GM12865 (cell line): ENCODE measurements at regions not wholly inside any gene's neighbourhood (a gene's known extent, or its start where the extent isn't known, plus 50 kb on each side); places are given as distances from the start of the nearest gene placed in this dataset.

ENCODE experiments used
- DNase-seq: peaks from one replicate; pipeline ENCODE4 v3.0.0; 2010; ENCODE audit warnings: low read depth
- H3K4me3 ChIP-seq: 2 replicates; pipeline ENCODE4 v1.5.1; 2011; ENCODE audit warnings: mild to moderate bottlenecking, low read depth, low read length, control low read depth
- TF ChIP-seq, protein P1 (sequence below): IDR thresholded peaks from 2 replicates; pipeline ENCODE4 v1.5.1; 2011; ENCODE audit warnings: low read length, control low read depth, low read depth, inconsistent platforms; ENCODE audit not compliant: insufficient read depth; ENCODE audit errors: missing control alignments

DNA sequence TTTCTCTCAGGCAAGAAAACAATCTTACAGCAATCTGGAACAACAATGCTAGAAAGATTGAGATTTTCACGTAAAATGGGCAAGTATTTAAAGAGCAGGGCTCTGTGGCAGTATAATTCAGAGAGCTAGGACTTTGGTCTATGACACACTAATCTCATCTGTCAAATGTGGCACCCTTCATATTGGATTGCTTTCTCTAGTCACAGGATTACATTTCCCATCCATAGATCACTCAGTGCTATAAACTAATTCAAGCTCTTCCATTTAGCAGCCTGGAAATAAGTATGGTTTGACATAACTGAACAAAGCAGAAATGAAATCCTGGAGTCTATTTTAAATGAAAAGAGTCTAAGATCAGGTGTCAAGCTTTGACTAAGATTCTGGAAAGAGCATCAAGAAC is 263.1 kb upstream of the TMPRSS15 start:
- DNase-seq: no peak
- TF ChIP-seq, protein P1, sequence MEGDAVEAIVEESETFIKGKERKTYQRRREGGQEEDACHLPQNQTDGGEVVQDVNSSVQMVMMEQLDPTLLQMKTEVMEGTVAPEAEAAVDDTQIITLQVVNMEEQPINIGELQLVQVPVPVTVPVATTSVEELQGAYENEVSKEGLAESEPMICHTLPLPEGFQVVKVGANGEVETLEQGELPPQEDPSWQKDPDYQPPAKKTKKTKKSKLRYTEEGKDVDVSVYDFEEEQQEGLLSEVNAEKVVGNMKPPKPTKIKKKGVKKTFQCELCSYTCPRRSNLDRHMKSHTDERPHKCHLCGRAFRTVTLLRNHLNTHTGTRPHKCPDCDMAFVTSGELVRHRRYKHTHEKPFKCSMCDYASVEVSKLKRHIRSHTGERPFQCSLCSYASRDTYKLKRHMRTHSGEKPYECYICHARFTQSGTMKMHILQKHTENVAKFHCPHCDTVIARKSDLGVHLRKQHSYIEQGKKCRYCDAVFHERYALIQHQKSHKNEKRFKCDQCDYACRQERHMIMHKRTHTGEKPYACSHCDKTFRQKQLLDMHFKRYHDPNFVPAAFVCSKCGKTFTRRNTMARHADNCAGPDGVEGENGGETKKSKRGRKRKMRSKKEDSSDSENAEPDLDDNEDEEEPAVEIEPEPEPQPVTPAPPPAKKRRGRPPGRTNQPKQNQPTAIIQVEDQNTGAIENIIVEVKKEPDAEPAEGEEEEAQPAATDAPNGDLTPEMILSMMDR: no peak
- no peak overlapping the region for H3K4me3 ChIP-seq

DNA sequence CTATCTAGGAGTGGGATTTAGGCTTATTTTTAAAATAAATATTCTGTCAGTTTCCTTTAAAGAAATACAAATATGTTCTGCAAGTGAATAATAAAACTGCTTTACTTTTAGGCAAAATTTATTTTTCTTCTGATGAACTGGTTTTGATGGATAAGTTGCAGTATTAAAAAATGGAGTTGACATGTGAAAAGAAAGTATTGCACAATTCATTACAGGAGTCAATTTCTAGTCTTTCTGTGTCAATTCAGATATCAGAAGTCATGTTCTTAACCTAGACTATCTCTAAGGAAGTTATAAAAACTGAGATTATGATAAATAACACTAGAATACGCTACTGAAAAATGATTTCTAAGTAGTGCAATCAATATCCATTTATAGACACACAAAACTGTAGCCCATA is 270.2 kb upstream of the TMPRSS15 start:
- TF ChIP-seq, protein P1: no peak
- H3K4me3 ChIP-seq: no peak overlapping the region
- DNase-seq: no peak

GRCh38 chr21:18677632-18678031 is 274.0 kb upstream of the TMPRSS15 start:
- DNase-seq: no peak
- TF ChIP-seq, protein P1: no peak
- H3K4me3 ChIP-seq: no peak overlapping the region

DNA sequence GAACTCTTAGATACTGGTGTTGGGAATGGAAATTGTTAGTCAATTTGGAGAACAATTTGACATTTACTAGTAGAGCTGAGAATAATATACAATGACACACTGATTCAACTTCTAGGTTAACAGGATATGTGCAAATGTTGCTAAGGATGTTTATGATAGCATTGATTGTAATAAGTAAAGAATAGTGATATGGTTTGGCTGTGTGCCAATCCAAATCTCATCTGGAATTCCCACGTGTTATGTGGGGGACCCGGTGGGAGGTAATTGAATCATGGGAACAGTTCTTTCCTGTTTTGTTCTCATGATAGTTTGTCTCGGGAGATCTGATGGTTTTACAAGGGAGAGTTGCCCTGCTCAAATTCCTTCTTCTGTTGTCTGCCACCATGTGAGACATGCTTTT is 302.4 kb upstream of the TMPRSS15 start:
- TF ChIP-seq, protein P1: no peak
- no peak for DNase-seq

GRCh38 chr21:18711662-18712061 is 308.1 kb upstream of the TMPRSS15 start:
- TF ChIP-seq, protein P1: no peak
- H3K4me3 ChIP-seq: no peak overlapping the region

More for the DNA sequence above, 302.4 kb upstream of the TMPRSS15 start:
- no peak overlapping the region for H3K4me3 ChIP-seq

DNA sequence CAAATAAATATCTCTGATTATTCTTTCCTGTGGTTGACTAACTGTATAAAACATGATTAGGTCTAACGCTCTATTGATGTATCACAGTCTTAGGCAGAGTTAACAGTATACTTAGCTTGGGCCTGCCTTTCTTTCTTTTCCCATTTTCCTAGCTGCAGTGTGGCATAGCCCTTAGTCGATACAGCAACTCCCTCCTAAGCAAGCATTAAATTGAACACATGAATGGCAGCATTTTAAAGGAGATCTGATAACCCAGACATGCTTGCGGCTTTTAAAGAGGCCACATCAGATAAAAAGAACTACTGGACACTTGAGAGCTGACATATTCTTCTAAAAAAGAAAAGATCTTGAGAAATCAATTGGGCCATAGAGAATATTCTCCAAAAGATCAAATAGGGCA is 312.0 kb upstream of the TMPRSS15 start:
- no peak for DNase-seq
- TF ChIP-seq, protein P1: no peak

More at GRCh38 chr21:18711662-18712061, 308.1 kb upstream of the TMPRSS15 start:
- DNase-seq: no peak

DNA sequence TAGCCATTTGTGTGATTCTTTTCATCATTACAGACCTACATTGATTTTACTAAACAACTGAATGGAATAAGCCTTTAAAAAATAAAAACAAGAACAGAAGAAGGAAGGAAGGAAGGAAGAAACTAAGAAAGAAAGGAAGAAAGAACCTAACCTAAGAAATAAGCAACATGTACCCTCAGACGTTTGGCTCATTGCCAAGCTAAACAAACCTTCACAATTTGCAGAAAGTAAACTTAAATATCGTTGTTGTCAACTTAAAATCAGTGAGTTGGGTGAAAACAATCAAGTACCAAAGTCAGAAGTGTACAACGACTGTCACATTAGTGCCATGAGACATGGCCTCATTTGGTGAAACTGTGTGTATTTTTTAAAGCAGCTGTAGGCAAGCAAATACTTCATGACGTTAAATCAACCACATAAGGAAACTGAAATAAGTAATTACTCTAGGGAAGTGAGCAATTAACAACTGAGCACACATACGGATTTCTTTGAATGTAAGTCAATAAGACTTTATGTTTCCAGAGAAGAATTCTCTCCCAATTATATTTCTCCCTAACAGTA is 313.1 kb upstream of the TMPRSS15 start:
- DNase-seq: no peak
- TF ChIP-seq, protein P1: no peak

More for the DNA sequence above, 312.0 kb upstream of the TMPRSS15 start:
- H3K4me3 ChIP-seq: no peak overlapping the region

More for the DNA sequence above, 313.1 kb upstream of the TMPRSS15 start:
- no peak overlapping the region for H3K4me3 ChIP-seq
